ENCODE measurements at regions not wholly inside any gene's neighbourhood (a gene's known extent, or its start where the extent isn't known, plus 50 kb on each side); places are given as distances from the start of the nearest gene placed in this dataset.

DNA sequence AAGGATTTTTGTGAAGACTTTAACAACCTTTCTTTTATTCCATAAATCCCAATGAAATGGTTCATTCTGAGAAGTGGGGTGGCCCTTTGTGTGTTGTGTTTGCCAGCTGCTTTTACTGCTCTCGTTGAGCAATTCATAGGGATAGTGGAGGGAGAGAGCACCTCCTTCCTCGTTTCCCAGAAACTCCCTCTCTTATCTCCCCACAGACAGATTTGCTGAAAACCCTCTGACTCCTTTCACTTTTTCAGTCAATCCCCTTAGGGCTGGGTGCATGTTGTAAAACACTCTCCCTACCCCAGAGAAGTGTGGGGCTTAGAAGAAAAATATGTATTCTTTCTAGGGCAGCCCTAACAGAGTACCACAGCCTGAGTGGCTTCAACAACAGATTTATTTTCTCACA is 557.2 kb upstream of the RGMA start:
- DNase-seq (ENCODE audit: low read depth), result no peak

DNA sequence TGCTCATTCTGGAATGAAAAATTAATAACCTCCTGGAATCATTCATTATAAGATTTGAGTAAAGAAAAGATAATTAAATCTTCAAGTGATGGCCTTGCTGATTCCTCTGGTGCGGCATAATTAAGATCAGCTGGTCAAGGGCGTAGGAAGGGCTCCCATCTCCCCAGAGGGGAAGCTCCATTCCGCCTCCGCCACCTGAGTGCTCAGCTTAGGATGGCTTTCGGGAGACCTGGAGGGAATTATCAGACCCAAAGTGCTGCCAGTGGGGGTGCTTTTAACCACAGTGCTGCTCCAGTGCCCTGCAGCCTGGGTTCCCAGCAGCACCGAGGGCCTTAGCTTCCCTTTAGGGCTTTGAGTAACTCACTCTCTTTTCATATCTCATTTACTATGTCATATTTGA is 556.6 kb upstream of the RGMA start:
- no peak for DNase-seq (ENCODE audit: low read depth)

DNA sequence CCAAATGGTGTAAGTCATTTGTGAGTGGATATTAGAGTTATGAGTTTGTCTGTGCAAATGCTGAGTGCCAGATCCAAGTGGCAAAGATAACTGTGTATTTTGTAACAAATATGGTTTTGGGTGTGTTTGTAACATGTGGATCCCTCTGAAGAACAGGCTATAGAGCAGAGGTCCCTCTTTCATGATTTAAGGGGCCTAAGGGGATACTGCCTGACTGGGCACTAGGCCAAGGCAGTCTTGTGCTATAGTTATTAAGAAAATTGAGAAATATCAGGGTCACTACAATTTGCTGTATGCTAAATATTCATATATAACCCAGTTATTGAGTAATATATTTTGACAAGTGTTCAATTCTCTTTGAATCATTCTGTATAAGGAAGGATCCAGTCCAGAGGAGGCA is 555.6 kb upstream of the RGMA start:
- DNase-seq (ENCODE audit: low read depth), result no peak

DNA sequence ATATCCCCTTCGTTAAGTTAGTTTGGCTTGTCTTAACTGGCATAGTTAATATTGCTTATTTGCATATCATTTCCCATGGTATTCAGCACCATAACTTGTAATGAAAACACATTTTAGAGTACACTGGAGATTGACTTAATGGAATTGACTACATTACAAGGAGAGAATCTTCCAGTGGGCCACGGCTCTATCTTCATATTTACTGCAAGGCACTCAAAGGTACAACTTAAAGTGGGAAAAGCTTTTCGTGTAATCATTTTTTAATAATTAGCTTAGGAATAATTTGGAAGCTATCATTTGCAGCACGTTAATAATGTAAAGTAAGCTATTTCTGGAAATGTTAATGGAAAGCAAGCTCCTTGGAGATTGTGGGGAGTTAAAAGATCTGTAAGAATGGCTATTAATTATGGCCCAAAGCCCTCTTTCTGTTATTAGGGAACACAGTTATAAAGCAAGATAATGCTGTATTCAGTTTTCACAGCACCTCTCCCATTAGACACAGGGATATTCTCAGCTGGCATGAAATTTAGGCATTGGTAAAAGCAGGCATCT is 551.5 kb upstream of the RGMA start:
- DNase-seq (ENCODE audit: low read depth), result no peak

DNA sequence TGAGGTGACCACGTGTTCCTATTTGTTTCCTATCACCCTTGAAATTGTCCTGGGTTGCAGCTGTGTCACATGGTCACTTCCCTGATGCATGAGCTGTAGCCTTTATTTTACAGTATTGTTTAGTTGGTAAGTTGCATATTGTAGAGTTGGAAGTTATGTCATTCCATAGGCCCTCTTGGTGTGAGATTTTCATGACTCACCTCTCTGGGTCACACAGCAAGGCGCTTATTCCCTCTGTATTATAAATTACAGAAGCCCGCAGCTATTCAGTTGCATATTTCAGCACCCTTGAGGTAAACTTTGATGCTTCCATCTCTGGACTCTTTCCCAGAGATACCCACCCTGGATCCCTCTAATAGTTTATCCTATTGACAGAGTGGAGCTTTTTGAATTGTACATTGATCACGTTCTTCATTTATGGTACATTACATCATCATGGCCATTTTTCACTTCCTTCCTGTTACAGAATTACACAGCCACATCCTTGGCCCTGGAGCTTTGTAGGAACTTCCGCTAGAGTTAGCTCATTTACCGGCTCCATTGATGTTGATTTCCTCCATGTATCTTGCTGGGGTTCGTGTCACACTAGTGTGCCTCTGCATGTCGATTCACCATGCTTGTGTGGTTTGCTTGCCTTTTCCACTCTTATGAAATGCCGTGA is 543.1 kb upstream of the RGMA start:
- no peak for DNase-seq (ENCODE audit: low read depth)

DNA sequence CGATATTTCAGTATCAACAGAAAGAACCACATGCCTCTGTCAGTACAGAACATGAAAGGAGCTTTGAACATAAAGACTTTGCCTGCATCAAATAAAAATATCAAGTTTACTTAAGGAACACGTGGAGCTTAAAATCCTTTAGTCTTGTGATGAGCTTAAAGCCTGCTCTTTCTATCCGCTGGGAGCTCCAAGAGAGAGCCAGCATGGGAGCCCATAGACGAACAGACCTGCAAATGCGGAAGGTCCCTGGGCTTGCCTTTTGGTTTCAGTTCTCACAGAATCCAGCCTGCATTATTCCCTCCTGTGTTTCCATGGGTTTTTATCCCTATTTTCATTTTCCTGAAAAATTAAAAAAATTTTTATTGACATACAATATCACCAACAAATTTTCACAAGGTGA is 530.6 kb upstream of the RGMA start:
- no peak for DNase-seq (ENCODE audit: low read depth)

DNA sequence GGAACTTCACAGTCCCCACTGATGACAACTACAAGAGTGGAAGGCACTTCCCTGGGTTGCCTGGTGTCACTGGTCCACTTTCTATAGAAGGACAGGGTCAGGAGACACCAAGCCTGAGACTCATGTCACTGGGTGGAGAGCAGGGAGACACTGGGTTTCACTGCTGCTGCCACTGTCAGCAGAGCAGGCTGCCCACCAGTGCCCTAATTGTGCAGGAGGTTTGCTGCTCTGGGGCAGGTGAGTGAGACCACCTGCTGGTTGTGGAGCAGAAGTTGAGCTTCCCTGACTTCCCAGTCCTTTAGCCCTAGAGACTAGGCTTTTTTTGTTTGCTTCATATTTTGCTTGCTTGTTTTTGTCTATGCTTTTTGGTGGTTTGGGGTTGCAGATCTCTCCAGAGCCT is 528.4 kb upstream of the RGMA start:
- no peak for DNase-seq (ENCODE audit: low read depth)

DNA sequence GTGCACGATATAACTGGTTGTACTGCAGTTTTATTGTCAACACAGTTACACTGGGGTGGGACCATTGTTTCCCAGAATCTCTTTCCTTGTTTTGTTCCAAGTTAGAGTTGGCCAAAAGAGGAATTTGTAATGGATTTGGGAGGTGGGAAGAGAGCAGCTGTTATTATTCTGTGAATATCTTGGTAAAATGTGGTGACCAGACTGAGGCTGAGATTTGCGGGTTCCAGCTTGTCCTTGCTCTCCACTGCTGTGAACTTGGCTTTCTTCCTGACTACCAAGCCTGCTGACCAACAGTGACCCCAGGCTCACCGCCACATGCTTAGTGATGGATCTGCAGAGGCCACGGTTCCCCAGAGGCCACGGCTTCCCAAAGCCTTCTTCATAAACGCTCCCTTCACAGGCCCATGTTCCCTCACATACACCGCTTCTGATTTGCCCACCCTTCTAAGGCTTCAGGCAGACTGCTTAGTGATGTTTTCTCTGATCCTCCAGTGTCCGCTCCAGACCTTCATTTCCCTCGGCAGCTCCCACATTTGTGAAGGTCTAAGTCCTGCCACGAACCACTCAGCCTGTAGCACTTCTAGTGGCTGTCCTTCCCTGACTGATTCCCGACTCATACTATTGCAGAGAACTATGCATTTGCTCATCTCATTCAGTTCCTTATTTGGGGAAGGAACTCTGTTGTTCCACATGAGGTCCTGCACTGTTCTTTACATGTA is 525.5 kb upstream of the RGMA start:
- no peak for DNase-seq (ENCODE audit: low read depth)

DNA sequence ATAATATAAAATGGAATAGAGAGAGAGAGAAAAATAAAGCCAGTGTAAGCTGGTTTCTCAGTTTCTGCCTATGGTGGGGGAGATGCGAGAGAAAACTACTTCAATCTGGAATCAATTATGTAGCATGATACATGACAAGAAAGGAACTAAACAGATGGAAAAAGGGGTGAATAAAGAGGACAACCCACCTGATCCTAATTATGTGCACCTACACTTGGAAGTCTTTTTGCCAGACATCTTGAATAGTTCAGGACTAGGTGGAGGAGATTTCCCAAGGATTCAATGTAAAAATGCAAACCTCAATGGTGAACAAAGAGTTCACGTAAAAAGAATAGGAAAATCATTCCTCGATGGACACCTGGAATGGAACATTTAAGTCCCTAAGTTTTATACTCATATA is 524.4 kb upstream of the RGMA start:
- DNase-seq (ENCODE audit: low read depth), result no peak

DNA sequence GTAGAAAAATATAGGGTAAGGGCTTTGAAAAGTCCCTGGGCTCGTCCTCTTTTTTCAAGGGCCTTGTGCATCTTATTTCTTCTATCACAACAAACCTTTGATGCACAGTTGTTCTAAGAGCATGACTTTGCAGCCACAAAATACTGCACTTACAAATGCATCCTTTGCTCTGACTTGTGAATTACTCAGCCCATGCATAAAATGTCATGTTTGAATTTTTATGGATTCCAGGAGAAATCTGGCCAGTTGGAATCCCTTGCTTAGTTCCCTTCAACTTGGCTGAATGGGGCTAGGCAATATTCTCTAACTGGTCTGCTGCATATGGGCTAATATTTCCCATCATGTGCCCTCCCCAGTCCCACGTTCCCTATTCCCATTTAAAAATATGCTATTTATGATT is 523.9 kb upstream of the RGMA start:
- DNase-seq (ENCODE audit: low read depth), result no peak

DNA sequence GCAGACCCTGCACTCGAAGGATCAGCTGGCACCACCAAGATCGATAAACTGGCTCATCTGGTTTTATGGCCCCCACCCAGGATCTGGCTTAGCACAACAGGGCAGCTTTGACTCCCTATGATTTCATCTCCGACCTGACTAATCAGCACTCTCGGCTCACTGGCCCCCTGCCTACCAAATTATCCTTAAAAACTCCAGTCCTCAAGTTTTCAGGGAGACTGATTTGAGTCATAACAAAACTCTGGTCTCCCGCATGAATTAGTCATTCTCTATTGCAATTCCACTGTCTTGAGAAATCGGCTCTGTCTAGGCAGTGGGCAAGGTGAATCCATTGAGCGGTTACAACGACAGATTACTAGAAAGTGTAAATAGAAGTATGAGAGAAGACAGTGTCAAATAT is 521.9 kb upstream of the RGMA start:
- no peak for DNase-seq (ENCODE audit: low read depth)

DNA sequence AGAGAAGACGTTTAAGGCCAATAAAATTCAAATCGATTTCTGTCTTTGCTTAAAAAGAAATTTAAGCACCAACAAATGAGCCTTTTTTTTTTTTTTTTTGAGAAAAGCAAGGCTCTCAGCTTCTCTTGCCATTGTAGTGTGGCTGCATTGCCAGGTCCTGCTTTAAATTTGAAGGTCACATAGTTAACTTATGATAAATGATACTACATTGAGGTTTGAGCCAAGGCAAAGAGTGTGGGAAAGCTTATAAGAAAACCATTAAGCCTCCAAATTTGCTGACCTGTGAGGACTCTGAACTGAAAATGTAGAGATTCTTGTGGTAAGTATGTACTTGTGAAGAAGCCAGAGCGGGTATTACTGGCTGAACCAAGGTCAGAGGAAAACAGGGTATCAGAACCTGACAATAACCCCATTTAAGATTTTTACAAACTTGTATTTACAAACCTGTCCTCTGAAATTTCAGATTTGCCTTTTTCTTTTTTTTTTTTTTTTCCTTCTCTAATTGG is 519.7 kb upstream of the RGMA start:
- no peak for DNase-seq (ENCODE audit: low read depth)

DNA sequence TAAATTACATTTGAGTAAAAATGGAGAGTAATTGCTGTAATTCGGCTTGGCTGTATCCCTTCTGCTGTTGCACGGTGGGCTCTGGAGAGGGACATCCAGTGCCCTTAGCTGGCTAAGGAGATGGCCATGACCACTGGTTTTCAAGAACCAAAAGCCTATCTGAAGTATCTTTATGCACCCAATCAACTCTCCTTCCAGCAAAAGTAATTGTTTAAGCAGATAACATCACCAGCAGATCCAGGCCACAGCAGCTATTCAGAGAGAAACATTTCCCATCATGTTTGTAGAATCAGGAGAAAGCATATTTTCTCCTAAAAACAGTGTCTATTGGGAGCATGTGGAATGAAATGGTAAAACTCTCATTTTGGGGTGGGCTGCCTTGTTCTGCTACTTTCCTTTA is 514.5 kb upstream of the RGMA start:
- DNase-seq (ENCODE audit: low read depth), result no peak

DNA sequence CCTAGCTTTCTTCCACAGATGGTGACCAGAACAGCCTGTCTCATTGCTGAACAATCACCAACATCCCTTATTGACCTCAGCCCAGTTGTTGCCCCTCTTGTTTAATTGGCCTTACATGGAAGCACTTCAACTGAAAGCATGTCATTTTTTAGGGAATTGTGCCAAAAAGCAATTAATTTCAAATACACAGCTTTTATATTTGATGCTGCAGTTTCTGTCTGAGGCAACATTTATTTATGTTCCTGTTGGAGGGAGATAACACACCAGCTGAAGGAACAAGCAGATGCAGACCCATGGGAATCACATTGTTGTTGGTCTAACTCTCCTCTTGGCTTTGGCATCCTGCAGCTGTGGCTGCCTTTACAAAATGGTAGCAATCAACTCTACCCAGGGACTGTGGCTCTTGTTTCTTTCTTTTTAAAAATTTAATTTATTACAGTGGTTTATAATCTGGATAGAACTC is 498.1 kb upstream of the RGMA start:
- no peak for DNase-seq (ENCODE audit: low read depth)

DNA sequence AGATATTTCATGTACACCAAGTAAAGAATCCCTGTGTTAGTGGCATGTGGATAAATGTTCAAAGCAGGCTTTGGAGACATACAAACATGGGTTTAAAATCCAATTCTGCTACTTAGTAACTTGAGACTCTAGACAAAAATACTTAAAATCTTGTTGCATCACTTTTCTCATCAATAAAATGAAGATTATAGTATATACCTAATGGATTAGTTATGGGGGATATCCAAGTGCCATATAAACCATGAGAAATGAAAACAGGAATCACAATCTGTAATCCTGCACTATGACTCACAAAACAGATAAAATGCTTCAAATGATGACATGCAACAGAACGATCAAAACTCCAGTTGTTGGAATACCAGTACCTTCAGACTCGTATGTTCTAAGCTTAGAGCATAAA is 496.0 kb upstream of the RGMA start:
- DNase-seq (ENCODE audit: low read depth), result no peak

DNA sequence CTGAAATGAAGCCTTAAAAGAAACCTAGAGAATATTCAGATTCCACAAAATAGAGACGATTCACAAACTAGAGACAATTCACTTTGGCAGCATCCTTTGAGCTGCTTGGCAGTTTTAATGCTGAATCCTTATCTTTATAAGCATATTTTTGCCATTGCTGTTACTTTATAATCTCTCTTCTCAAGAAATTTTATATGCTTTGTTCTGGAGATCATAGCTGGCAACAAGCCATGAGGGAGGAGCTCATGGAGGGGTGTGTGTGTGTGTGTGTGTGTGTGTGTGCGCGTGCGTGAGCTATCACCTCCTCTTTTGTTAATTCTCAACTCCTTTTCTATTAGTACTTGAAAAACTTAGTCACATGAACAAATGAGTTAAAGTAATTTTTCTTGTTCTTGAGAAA is 495.0 kb upstream of the RGMA start:
- DNase-seq (ENCODE audit: low read depth), result no peak

DNA sequence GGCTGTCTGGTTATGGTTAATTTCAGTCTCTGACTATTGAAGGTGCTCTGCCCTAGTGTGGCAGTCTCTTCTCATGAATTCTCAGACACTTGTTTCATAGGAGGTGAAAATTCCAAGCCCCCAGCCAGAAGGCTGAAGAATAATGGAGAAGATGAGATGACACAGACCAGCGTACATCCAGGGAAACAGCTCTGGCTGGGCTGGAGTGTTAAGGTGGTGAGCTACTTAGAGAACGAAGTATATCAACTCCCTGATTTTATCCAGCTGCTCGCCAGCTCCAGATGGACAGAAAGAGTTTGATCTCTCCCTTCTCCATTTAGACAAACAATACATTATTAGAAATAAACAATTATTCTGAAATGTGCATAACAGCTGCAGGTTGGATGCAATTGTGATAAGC is 494.5 kb upstream of the RGMA start:
- DNase-seq (ENCODE audit: low read depth), result no peak

DNA sequence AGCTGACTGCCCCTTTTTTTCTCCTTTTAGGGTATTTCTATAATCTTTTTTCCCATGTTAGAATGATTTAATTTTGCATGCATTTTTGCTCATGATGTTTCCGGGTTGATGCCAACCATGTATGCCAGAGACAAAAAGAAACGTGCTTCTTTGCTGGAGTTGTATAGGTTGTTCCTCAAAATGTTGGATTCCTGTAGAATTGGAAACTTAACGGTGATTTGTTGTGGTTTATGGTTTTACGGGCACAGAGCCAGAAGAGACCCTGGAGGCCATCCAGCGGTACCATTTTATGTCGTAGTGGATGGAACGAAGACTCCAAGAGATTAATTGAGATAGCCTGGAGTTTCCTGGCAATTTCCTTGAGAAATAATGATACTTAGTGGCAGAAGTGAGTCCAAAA is 481.5 kb upstream of the RGMA start:
- no peak for DNase-seq (ENCODE audit: low read depth)

DNA sequence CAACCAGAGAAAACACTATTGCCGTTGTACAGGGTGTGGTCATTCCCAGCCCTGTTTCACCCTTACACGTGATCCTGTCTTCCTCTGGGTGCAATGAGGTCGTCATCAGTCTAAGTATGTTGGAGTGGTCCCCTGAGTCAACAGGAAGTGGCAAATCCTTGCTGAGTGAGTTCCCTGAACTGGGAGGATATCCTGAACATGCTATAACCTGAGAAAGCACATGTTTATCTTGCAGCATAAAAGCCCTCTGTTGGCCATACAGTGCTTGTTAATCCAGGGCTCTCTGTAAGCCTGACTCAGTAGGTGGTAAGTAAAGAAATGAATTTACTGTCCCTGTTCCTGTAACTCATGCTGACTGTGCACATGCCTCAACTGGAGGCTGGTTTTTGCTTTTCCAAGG is 477.8 kb upstream of the RGMA start:
- DNase-seq (ENCODE audit: low read depth), result no peak

DNA sequence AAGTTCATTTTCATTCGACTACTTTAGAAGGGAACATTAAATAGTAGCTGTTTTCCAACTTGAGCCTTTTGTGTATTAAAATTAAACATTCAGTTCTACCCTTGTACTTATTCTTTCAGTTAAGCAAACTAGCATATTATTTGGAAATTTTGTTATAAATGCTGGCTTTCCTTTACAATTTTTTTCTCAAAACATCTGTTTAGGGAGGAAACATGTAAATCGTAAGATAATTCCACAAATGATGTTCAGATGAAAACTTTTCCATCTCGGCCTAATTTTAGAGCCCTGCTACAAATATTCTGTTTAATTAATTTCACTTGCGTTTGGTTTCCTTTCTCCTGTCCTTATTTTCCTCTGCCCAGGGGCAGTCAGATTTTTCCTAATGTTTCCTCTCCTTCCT is 476.2 kb upstream of the RGMA start:
- no peak for DNase-seq (ENCODE audit: low read depth)

DNA sequence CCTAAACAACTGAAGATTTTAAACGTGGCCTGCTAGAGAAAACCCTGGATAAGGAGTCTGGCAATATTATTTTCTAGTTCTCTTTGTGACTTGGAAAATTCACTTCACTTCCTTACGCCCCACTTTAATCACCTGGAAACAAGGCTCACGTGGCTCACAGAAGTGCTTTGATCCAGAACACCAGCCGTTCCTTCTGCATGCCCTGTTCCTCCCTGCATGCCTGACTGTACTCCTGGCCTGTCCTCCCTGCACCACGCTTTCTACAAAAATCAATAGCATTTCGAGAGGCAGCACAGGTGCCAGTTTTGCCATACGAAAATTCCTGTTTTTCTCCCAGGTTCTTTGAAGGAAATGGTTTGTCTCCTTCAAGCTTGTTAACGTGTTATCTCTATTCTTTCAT is 474.2 kb upstream of the RGMA start:
- no peak for DNase-seq (ENCODE audit: low read depth)

DNA sequence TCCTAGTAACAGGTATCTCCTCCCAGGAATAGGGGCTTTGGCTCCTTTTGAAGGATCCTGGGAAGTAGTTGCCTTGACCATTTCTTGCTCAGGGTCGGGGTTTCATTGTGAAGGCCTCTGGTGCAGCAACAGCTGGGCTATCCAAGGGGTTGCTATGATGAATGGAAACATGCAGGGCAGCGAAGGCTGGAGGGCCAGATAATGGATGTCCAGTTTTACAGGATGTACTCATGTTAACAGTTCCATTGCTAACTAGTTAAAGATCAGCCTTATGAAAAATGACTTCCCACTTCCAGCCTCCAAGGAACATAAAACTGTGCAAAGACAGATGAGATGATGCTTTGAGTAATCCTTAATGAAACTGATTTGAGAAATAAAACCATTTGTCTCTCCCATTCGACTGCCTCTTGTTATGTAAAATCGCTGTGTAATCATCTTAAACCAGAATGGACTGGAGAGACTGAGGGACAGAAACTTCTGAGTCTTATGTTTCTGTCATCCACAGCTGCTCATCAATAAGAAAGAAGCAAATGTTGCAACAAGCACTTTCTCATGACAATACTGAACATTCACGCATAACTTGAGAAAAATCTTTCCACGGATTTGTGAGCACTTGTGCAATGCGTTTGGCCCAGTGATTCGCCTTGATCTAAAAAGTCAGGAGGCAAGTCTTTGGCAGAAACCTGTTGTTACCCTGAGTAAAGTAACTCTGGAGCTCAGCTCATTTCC is 473.5 kb upstream of the RGMA start:
- DNase-seq (ENCODE audit: low read depth), result no peak

DNA sequence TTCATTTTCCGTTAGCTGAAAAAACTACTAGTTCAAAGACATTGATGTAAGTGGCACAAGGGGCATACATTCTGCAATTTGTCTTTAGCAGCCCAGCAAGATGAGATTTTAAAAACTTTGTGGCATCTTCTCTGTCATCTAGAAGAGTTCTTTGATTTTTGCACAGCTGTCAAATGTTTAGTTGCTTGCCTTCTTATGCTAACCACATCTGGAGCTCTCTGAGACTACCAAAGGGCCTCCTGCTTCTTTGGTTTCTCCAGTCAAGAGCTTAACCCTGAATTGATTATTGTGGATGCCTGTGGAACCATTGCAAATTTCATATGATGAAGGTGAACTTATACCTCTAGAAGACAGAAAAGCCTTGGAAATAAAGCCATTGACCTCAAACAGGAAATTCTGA is 468.7 kb upstream of the RGMA start:
- DNase-seq (ENCODE audit: low read depth), result no peak
